ENCODE measurements at regions not wholly inside any gene's neighbourhood (a gene's known extent, or its start where the extent isn't known, plus 50 kb on each side); places are given as distances from the start of the nearest gene placed in this dataset.
A peak's percentile ranks its signal among the peaks of the same experiment; 100 is the strongest.

- DNase-seq, result peak; percentile 64 to 80
Observed at GRCh38 chr12:24554612-24555295, 394.1 kb downstream of the BCAT1 start.

DNA sequence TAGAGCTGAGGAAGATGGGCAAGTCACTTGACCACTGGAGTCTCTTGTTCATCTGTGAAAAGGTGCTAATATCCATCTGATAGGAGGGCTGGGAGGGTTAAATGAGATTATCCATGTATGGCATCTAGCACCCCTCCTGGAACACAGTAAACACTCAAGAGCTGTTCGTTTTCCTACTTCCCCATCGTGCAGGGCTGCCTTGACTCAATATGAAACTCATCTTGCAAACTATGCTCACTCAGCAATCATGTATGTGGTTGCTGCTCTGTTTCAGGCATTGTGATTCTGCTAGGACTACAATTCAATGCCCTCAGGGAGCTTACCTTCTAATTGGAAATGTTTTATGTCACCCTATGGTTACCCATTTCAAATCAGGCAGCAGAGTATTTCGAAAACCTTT lies 395.6 kb downstream of the BCAT1 start:
- no peak for DNase-seq

- DNase-seq, result no peak
Observed at GRCh38 chr12:24551163-24551786, 397.6 kb downstream of the BCAT1 start.

- no peak for DNase-seq
Observed at GRCh38 chr12:24550609-24551008, 398.3 kb downstream of the BCAT1 start.

GRCh38 chr12:24546661-24547060 lies 402.2 kb downstream of the BCAT1 start:
- no peak for DNase-seq

DNA sequence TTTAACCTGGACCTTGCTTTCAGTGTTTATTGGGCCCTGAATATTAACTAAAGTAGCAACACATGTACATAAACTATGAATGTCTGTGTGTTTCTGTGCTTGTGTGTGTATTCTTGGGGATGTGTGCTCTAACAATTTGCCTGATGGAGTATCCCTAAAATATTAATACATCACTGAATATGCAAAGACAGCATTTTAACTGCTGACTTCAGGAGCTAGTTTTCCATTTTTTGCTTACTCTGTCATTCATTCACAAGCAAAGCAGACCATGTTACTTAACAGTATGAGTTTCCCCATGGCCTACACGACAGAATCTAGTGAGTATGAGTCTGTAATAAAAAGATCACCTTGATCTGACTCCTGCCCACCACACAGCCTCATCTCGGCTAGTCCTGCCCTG lies 402.8 kb downstream of the BCAT1 start:
- DNase-seq, result no peak

- no peak for DNase-seq
Observed at GRCh38 chr12:24544368-24544767, 404.5 kb downstream of the BCAT1 start.

DNA sequence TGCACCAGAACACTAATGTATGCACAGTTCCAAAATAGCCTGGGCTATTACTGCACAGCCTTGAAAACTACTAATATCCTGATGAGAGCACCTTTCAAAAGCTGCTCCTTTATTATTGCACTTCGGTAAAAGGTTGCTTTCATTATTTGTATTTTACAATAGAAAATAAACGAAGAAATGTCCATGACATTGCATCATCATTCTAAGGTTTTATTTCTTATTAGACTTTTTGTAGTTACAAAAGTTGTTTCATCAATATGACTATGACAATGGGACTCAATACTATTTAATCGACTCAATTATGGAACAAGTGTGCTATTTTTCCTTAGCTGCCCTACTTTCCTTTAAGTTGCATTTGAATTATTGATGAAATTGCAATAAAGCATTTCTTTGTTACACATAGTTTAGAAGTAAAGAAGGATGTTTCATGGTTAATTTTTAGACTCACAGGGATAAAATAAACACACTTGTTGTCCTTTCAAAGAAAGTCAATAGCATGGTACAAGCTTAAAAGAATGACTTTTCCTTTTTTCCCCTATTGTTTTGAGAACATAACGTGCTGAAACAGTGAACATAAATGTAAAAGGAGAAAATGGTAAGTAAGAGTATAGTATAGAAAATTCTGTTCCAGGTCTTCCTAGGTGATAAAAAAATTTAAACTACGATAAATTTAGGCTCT lies 407.6 kb downstream of the BCAT1 start:
- no peak for DNase-seq

DNA sequence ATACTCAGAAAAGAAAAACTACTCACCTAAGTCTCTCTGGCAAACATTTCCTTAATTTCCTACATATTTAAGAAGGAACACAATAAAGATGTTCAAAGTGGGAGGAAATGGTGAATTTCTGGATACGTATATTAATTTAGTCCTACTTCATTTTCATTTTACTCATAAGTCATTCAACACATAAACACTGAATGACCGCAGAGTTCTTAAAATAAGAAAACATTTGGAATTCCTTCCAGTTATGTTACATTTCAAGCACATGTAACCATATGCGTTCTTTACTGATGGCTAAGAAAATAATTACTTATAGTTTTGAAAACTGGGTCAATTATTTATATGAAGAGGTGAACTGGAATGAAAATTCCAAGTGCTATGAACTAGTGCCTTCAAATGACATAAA lies 409.3 kb downstream of the BCAT1 start:
- no peak for DNase-seq

DNA sequence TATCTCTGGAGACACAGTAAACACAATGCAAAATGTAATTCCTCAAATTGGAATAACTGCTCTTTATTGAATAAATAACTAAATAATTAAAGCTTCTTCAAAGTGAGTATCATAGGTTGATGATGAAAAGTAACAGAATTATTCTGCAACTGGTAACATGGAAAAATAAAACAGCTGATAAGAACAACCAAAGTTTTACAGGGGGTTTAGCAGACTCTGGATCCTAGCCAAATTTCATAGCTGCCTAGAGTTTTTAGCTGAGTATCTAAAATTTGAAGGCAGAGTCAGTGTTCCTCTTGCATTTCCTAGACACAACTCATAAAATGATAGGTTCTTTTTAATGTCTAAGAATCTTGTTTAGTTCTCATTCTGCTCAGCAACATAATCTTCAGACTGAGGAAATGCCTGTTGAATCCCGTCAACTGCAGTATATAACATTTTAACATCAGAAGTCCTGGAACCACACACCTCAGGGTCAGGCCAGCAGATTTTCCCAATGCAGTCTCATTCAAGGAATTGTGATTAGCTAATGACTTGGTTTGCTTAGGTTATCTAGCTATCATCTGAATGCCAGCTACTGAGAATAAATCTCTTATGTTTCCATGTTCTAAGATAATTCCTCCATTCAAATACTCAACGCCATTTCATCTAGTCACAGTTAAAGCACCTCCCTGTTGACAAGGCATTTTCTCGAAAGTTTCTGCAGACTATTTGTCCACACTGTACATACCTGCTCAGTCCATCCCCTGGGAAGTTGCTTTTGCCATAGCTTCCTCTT lies 411.6 kb downstream of the BCAT1 start:
- no peak for DNase-seq

DNA sequence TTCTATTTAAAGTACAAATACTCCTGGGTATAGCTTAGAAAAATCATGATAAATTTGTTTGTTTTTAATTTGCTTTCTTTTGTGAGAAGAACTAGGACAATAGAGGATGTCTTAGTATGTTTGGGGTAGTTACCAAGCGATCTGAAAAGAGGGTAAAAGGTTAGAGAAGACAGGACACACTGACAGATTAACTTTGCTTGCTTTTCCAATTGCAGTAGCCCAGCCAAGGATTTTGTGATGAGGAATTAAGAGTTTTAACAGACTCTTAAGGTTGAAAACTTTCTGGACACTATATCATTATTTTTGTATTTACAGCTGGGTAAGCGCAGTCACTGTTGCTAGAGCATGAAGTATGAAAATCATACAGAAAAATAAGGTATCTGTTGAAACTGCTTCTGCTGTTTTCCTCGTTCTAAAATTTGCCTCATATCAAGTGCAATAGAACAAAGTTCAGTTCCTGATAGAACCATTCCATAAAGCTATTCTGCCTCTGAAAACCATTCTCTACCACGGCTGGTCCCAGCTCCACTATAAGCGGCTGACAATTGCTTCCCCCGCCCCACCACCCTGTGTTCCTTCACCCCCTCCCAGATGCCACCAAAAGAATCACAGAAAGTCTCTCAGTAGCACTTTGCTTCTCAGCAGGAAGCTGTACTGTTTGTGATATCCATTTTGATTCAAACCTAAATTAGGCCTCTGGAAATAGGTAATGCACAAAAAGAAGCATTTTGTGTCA lies 413.4 kb downstream of the BCAT1 start:
- no peak for DNase-seq

- DNase-seq, result no peak
Observed at GRCh38 chr12:24534622-24535021, 414.3 kb downstream of the BCAT1 start.

GRCh38 chr12:24533716-24534352 lies 415.1 kb downstream of the BCAT1 start:
- no peak for DNase-seq

GRCh38 chr12:24530689-24531088 lies 418.2 kb downstream of the BCAT1 start:
- no peak for DNase-seq

DNA sequence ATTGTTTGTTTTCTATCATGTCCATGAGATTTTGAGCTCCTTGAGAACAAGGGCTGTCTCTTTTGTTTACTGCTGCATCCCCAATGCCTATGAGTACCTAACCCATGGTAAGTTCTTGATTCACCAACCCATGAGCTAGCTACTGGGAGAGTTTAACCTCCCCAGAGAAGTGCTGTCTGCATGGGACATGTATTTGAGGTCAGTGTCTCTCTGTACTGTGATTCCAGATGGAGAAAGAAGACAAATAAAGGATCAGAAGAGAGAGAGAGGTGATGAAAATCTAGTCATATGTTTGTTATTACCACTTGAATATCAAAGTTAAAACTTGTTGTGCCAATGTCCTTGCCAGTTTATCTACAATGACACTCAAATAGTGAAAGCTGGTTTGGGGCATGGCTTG lies 421.8 kb downstream of the BCAT1 start:
- DNase-seq, result no peak

GRCh38 chr12:24522736-24523135 lies 426.2 kb downstream of the BCAT1 start:
- DNase-seq, result no peak

GRCh38 chr12:24519759-24520158 lies 429.1 kb downstream of the BCAT1 start:
- DNase-seq, result no peak

DNA sequence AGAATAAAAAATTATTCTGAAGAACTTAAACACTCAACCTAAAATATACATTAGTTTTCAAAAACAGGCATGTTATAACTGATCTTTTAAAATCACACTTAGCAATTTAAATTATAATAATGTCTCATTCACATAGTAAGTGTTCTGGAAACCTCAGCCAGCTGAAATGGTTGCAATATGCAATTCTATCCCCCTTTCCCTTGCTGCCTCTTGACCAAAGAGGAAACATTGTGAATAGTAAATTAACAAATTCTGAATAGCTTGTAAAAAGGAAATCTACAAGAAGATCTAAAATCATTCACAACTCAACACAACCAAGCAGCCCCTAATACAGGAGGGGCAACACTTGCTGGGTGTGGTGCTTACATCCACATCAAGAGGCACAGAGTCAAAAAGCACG lies 431.9 kb downstream of the BCAT1 start:
- DNase-seq, result no peak

GRCh38 chr12:24510581-24511125 lies 438.2 kb downstream of the BCAT1 start:
- DNase-seq, result no peak

DNA sequence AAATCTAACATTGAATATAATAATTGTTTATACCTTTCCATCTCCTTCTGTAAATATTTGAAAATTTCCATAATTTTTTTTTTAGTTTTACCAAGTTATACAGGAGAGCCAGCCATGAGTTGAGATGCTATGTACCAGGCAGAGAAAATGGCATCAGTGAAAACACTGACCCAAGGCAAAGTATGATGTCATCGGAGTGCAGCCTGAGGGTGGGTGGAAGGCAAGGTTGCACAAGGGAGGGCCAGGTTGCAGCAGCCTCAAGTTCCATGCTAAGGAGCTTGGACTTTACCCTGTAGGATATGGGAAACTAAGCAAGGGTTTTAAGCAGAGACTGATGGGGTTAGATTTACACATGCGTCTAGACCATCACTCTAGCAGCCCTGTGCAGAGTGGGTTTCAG lies 441.1 kb downstream of the BCAT1 start:
- no peak for DNase-seq

DNA sequence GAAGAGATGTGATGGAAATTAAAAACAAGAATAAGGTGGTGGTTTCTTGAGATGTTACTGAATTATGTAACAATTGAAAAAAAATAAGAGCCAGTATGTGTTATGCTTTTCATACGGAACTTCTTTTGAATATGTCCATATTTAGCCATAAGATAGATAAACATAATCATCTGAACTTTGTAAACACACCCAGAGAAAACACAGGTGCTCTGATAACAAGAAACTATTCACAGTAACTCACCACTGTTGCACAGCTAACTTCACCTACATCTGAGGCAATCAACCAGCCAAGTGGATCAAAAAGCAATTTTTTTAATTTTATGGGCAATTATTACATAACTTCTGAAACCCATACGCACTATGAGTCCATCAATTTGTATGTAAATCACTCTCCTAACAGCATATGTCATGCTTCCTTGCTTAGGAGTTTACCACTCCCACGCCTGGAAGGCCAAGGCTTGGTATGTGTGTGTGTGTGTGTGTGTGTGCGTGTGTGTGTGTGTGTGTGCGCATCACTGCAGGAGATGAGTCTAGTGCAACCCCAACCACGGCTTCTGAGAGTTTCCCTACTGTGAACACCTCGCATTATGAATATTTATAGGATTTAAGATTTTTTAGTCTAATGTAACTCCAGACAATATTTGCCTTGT lies 443.4 kb downstream of the BCAT1 start:
- DNase-seq, result no peak
